GM23248 (cell line): ENCODE measurements at regions not wholly inside any gene's neighbourhood (a gene's known extent, or its start where the extent isn't known, plus 50 kb on each side); places are given as distances from the start of the nearest gene placed in this dataset.

Source experiments
- EZH2 ChIP-seq: fragments of 200-600 bp; sonication (generic); IDR thresholded peaks from 2 replicates; pipeline ENCODE4 v1.6.1; 2018; ENCODE audit warnings: antibody characterized with exemption, mild to moderate bottlenecking; ENCODE audit not compliant: insufficient read depth, poor library complexity, severe bottlenecking
- EZH2phosphoT487 ChIP-seq: fragments of 200-600 bp; sonication (generic); IDR thresholded peaks from 2 replicates; pipeline ENCODE4 v1.6.1; 2018; ENCODE audit warnings: antibody characterized with exemption, moderate library complexity, mild to moderate bottlenecking, low read depth; ENCODE audit not compliant: insufficient read depth

- no peak for TF ChIP-seq EZH2
- TF ChIP-seq EZH2phosphoT487, result no peak
These were observed 62.6 kb downstream of the FAM50B start for GRCh38 chr6:3911614-3912336.
